GM23248 (cell line): ENCODE measurements at regions not wholly inside any gene's neighbourhood (a gene's known extent, or its start where the extent isn't known, plus 50 kb on each side); places are given as distances from the start of the nearest gene placed in this dataset.

ENCODE experiments used
- DNase-seq: peaks from one replicate; pipeline ENCODE4 v3.0.0-alpha.2; 2015
- H2AFZ ChIP-seq: fragments of 200-600 bp; sonication (generic); 2 replicates; pipeline ENCODE4 v1.6.1; 2016; ENCODE audit warnings: antibody characterized with exemption
- H3F3A ChIP-seq: fragments of 200-600 bp; sonication (generic); 2 replicates; pipeline ENCODE4 v1.6.1; 2016; ENCODE audit warnings: mild to moderate bottlenecking, antibody characterized with exemption, mixed run types; ENCODE audit not compliant: insufficient read depth
- H3K27ac ChIP-seq: fragments of 200-600 bp; sonication (generic); 2 replicates; pipeline ENCODE4 v1.5.1; 2016; ENCODE audit warnings: mild to moderate bottlenecking
- H3K27me3 ChIP-seq: fragments of 200-600 bp; sonication (generic); replicated peaks from 2 replicates; pipeline ENCODE4 v1.6.1; 2016; ENCODE audit warnings: mild to moderate bottlenecking; ENCODE audit not compliant: insufficient read depth
- H3K36me3 ChIP-seq: fragments of 200-600 bp; sonication (generic); 2 replicates; pipeline ENCODE4 v1.6.1; 2016; ENCODE audit warnings: low read depth, mild to moderate bottlenecking
- H3K4me1 ChIP-seq: fragments of 200-600 bp; sonication (generic); 2 replicates; pipeline ENCODE4 v1.6.1; 2016; ENCODE audit warnings: mild to moderate bottlenecking; ENCODE audit not compliant: insufficient read depth
- H3K4me2 ChIP-seq: fragments of 200-600 bp; sonication (generic); one replicate; pipeline ENCODE4 v1.6.1; 2016; ENCODE audit warnings: mild to moderate bottlenecking; ENCODE audit not compliant: unreplicated experiment
- H3K4me3 ChIP-seq: fragments of 200-600 bp; sonication (generic); 2 replicates; pipeline ENCODE4 v1.5.1; 2016; ENCODE audit warnings: mild to moderate bottlenecking
- H3K79me2 ChIP-seq: fragments of 200-600 bp; sonication (generic); 2 replicates; pipeline ENCODE4 v1.6.1; 2016; ENCODE audit warnings: mild to moderate bottlenecking; ENCODE audit not compliant: insufficient read depth
- H3K9ac ChIP-seq: fragments of 200-600 bp; sonication (generic); 2 replicates; pipeline ENCODE4 v1.6.1; 2016; ENCODE audit warnings: mild to moderate bottlenecking
- H3K9me2 ChIP-seq: fragments of 200-600 bp; sonication (generic); 2 replicates; pipeline ENCODE4 v1.6.1; 2016; ENCODE audit warnings: mixed run types, mild to moderate bottlenecking, moderate library complexity; ENCODE audit not compliant: insufficient read depth
- H3K9me3 ChIP-seq: fragments of 200-600 bp; sonication (generic); one replicate; pipeline ENCODE4 v1.6.1; 2017; ENCODE audit warnings: low read depth
- H4K20me1 ChIP-seq: fragments of 200-600 bp; sonication (generic); 2 replicates; pipeline ENCODE4 v1.6.0; 2016; ENCODE audit not compliant: insufficient read depth
- EZH2 ChIP-seq: fragments of 200-600 bp; sonication (generic); IDR thresholded peaks from 2 replicates; pipeline ENCODE4 v1.6.1; 2018; ENCODE audit warnings: antibody characterized with exemption, mild to moderate bottlenecking; ENCODE audit not compliant: insufficient read depth, poor library complexity, severe bottlenecking
- EZH2phosphoT487 ChIP-seq: fragments of 200-600 bp; sonication (generic); IDR thresholded peaks from 2 replicates; pipeline ENCODE4 v1.6.1; 2018; ENCODE audit warnings: antibody characterized with exemption, moderate library complexity, mild to moderate bottlenecking, low read depth; ENCODE audit not compliant: insufficient read depth
- WGBS, 2 experiments: methylation state at CpG; one replicate each; pipeline ENCODE4 v1.1.6; 2015 to 2017; ENCODE audit warnings: low lambda C conversion rate in 2 of 2, low coverage in 1 of 2; ENCODE audit errors: missing lambda C conversion rate in 2 of 2; 5-methylcytosine and 5-hydroxymethylcytosine counted together
- in situ Hi-C: fragments of 300-500 bp; cut with MboI; formaldehyde crosslinking; loops from 2 replicates; pipeline ENCODE4 v1.15.0; 2020

DNA sequence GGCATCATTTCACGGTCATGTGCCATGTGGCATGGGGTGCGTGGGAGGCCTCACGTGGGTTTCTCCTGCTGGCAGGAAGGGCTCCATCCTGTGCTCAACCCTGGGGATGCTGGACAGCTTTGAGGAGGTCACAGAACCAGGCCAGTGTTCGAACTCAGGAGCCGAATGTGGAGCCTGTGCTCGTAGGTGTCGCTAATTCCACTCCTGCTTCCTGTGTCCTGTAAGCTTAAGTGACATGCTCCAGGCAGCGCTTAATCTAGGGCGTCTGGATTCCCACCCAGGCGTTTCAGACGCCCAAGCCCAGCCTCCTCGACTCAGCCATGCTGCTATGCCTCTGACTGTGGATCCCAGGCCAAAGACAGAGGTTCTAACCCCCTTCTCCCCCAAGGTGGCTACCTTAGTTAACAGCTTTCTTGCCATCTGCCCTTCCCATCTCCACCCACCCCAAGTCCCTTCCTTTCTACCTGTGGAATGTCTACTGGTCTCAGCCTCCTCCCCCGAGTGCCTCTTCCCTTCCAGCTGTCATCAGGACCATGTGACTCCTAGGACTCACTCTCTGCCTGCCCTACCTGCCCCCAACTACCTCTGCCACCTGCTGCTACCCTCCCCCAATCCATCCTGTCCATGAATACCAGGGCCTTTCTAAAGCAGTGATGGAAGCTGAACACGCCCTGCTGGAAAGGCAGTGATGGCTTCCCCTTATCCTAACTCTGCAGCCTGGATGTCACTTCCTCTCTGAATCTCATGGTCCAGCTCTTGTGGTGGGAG lies 255.1 kb downstream of the CDH26 start:
- in situ Hi-C loops, result loop anchor here (25.0 kb wide), 1 partner anchor 1674 kb away; no protein-coding TSS in a partner anchor
- Histone ChIP-seq H3K36me3 (no peaks in the 10 kb centered on the region), H2AFZ (no peak overlapping the region), H3F3A (no peaks in the 10 kb centered on the region), H3K79me2 (no peaks in the 10 kb centered on the region), H3K9ac (no peak overlapping the region), H3K9me3 (no peaks in the 10 kb centered on the region), H3K27me3 (no peaks in the 10 kb centered on the region), H4K20me1 (no peaks in the 10 kb centered on the region), H3K4me1 (no peaks in the 10 kb centered on the region), H3K4me2 (no peak overlapping the region), H3K9me2 (no peaks in the 10 kb centered on the region), H3K27ac (no peak overlapping the region), H3K4me3 (no peak overlapping the region)
- DNase-seq, result no peak
- TF ChIP-seq EZH2 (no peak), EZH2phosphoT487 (no peak)
- WGBS, 2 experiments, result 78 to 80% methylated on average over 13 to 14 of the region's 14 CpGs

DNA sequence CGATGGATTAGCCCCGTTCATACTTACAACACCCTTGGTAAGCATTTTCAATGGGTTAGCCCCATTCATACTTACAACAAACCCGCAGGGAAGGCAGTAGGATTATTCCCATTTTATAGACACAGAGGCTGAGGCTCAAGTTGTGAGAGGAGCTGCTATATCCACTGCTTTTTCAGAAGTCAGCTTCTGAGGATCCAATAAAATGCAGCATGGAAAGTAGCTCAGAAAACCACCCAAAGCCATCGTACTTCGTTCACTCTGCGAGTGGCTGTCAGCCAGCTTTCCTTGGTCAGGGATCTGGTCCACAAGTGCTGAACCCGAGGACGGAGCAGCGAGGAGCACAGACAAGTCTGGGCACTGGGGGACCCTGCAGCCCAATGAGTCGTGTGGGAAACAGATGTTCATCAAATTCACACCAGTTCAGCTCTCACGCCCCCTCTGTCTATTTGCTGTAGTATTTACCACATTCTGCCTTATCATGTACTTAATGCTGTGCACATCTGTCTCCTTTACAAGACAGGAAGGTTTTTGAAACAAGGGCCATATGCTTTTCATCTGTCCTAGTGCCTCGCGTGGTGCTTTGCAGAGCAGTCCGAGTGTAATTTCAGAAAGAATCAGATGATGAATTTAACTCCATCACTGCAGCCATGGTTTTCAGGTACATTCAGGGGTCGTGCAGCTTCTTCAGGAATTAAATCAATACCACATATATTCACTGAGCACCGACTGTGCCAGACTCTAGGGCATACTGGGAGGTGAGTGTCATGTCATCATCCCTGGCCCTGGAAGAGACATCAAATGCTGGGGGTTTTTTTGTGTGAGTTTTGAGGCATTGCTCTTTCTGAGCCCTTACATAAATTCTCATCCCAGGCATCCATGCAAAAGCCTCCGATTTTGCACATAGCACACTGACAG lies 256.9 kb downstream of the CDH26 start:
- Histone ChIP-seq H3K27ac (no peak overlapping the region), H3K36me3 (no peaks in the 10 kb centered on the region), H3K9me2 (no peaks in the 10 kb centered on the region), H4K20me1 (no peaks in the 10 kb centered on the region), H2AFZ (no peak overlapping the region), H3K79me2 (no peaks in the 10 kb centered on the region), H3K4me1 (no peaks in the 10 kb centered on the region), H3K4me2 (no peak overlapping the region), H3K9ac (no peak overlapping the region), H3K27me3 (no peaks in the 10 kb centered on the region), H3K4me3 (no peak overlapping the region), H3K9me3 (no peaks in the 10 kb centered on the region), H3F3A (no peaks in the 10 kb centered on the region)
- no peak for DNase-seq
- WGBS, 2 experiments, result 31 to 38% methylated on average over 17 of the region's 17 CpGs
- in situ Hi-C loops, result loop anchor here (25.0 kb wide), 1 partner anchor 1672 kb away; no protein-coding TSS in a partner anchor
- TF ChIP-seq EZH2phosphoT487 (no peak), EZH2 (no peak)

DNA sequence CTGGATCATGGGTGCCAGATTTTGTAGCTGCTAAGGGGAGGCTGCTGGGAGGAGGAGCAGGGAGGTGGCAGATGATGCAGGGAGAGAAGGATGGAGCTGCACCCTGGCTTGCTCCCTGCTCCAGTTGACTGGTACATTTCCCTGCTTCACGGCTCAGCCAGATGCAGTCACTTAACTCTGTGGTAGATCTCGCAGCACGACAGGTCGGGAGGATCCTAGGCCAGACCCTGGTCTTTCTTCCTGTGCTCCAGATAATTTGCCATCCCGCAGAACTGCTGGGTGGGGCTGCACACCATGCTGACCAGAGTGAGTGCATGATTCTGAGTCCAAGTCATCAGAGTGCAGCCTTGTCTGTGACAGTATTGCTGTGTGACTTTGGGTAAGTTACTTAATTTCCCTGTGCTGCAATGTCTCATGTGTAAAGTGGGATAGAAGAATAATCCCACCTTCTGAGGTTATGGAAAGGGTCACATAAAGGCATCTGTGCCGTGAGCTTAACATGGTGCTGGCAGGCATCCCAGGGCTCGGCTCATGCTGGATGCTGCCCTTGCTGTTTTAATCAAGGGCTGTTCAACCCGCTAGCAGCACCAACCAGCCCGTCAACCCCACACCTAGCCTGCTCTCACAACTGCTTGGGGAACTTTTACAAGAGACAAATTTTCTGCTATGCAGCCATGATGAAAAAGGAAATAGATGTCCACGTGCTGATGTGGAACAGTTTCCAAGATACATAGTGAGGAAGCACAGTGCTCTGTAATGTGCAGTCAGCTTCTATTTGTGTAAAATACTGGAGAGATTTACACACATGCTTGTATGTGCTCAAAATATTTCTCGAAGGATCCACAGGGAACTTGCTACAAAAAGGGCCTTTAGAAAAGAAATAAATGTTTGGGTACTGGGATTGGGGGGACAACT lies 257.9 kb downstream of the CDH26 start:
- in situ Hi-C loops, result loop anchor here (25.0 kb wide), 1 partner anchor 1671 kb away; no protein-coding TSS in a partner anchor
- WGBS, 2 experiments, result 41 to 42% methylated on average over 11 of the region's 11 CpGs

DNA sequence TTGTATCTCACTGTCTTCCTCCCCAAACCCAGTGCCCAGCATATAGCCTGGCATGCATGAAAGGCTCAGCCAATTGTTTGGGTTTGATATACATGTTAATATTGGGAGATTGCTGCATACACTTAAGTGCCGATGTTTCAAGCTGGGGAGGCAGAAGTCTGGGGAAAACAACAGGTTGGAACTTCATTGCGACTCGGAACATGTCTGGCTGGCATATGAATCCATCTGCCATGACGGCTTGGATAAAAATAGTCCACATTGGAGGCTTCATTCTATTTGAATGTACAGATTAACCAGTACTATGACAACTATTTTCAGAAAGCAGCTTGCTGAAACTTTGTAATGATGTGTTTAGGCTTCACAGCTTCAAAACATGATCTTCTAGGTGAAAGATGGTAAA lies 261.0 kb downstream of the CDH26 start:
- H3K36me3 ChIP-seq, result no peaks in the 10 kb centered on the region
- DNase-seq, result no peak
- H3K4me2 ChIP-seq, result no peak overlapping the region
- in situ Hi-C loops, result loop anchor here (25.0 kb wide), 1 partner anchor 1668 kb away; no protein-coding TSS in a partner anchor
- H3K4me3 ChIP-seq, result no peak overlapping the region
- H3K4me1 ChIP-seq, result no peaks in the 10 kb centered on the region
- H3K9me2 ChIP-seq, result no peaks in the 10 kb centered on the region
- WGBS, 2 experiments, result 36 to 44% methylated on average over 4 of the region's 4 CpGs
- no peak overlapping the region for H3K9ac ChIP-seq
- no peak for TF ChIP-seq EZH2
- TF ChIP-seq EZH2phosphoT487, result no peak
- H3K27me3 ChIP-seq, result no peaks in the 10 kb centered on the region
- no peaks in the 10 kb centered on the region for H3F3A ChIP-seq
- no peaks in the 10 kb centered on the region for H3K9me3 ChIP-seq
- no peak overlapping the region for H2AFZ ChIP-seq
- H4K20me1 ChIP-seq, result no peaks in the 10 kb centered on the region
- H3K79me2 ChIP-seq, result no peaks in the 10 kb centered on the region
- H3K27ac ChIP-seq, result no peak overlapping the region

More for the DNA sequence above, 257.9 kb downstream of the CDH26 start:
- no peak for TF ChIP-seq EZH2
- TF ChIP-seq EZH2phosphoT487, result no peak
- no peak for DNase-seq
- Histone ChIP-seq H3K9ac (no peak overlapping the region), H3K27ac (no peak overlapping the region), H3K9me2 (no peaks in the 10 kb centered on the region), H4K20me1 (no peaks in the 10 kb centered on the region), H3K4me3 (no peak overlapping the region), H3K79me2 (no peaks in the 10 kb centered on the region), H3F3A (no peaks in the 10 kb centered on the region), H3K4me1 (no peaks in the 10 kb centered on the region), H2AFZ (no peak overlapping the region), H3K36me3 (no peaks in the 10 kb centered on the region), H3K9me3 (no peaks in the 10 kb centered on the region), H3K4me2 (no peak overlapping the region), H3K27me3 (no peaks in the 10 kb centered on the region)
